ENCODE measurements at regions not wholly inside any gene's neighbourhood (a gene's known extent, or its start where the extent isn't known, plus 50 kb on each side); places are given as distances from the start of the nearest gene placed in this dataset.

- TF ChIP-seq EZH2 (IDR thresholded peaks at IDR 0.05; ENCODE audit: borderline replicate concordance, low read length) (no peak), CTCF (IDR thresholded peaks at IDR 0.05; ENCODE audit: low read length) (no peak)
These were observed 205.0 kb downstream of the TOMM20 start for GRCh38 chr1:234923626-234924025.
